Duodenal mucosa (tissue), 2 donors: ENCODE measurements at regions not wholly inside any gene's neighbourhood (a gene's known extent, or its start where the extent isn't known, plus 50 kb on each side); places are given as distances from the start of the nearest gene placed in this dataset.
"Not testable (repeated sequence)": the region's sequence is repeated elsewhere in the genome, so short reads cannot be mapped to it uniquely, and the experiment has no call there.

Experiments
- H3K27ac ChIP-seq: one replicate; pipeline ENCODE4 v1.7.0; 2013; ENCODE audit warnings: low read depth, low read length
- H3K27me3 ChIP-seq, 2 donors: one replicate each; pipeline ENCODE4 v1.7.0; 2013; ENCODE audit warnings: low read length in 2 of 2, control low read depth in 1 of 2; ENCODE audit not compliant: insufficient read depth in 2 of 2, control insufficient read depth in 1 of 2
- H3K36me3 ChIP-seq, 2 donors: one replicate each; pipeline ENCODE4 v1.7.0; 2013; ENCODE audit warnings: low read length in 2 of 2, control low read depth in 1 of 2; ENCODE audit not compliant: insufficient read depth in 2 of 2, control insufficient read depth in 1 of 2
- H3K4me1 ChIP-seq, 2 donors: one replicate each; pipeline ENCODE4 v1.7.0; 2013; ENCODE audit warnings: low read length in 2 of 2, control low read depth in 1 of 2; ENCODE audit not compliant: insufficient read depth in 2 of 2, control insufficient read depth in 1 of 2
- H3K4me3 ChIP-seq, 2 donors: one replicate each; pipeline ENCODE4 v1.7.0; 2013; ENCODE audit warnings: low read length in 2 of 2, low read depth in 1 of 2
- H3K9ac ChIP-seq, 2 donors: one replicate each; pipeline ENCODE4 v1.7.0; 2013; ENCODE audit warnings: low read length in 2 of 2, low read depth in 1 of 2
- H3K9me3 ChIP-seq, 2 donors: one replicate each; pipeline ENCODE4 v1.7.0; 2013; ENCODE audit warnings: low read length in 2 of 2, control low read depth in 1 of 2; ENCODE audit not compliant: control insufficient read depth in 1 of 2

DNA sequence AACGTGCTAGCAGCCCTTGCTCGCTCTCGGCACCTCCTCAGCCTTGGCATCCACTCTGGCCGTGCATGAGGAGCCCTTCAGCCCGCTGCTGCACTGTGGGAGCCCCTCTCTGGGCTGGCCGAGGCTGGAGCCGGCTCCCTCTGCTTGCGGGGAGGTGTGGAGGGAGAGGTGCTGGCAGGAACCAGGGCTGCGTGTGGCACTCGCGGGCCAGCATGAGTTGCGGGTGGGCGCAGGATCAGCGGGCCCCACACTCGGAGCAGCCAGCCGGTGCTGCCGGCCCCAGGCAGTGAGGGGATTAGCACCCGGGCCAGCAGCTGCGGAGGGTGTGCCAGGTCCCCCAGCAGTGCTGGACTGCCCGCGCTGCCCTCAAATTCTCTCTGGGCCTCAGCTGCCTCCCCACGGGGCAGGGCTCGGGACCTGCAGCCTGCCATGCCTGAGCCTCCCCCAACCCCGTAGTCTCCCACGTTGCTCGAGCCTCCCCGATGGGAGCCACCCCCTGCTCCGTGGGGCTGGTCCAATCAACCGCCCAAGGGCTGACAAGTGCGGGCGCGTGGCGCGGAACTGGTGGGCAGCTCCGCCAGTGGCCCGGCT, 1743.4 kb upstream of the CELF4 start:
- not testable (repeated sequence) for H3K27ac ChIP-seq, H3K27me3 ChIP-seq, H3K4me3 ChIP-seq, H3K4me1 ChIP-seq, H3K9me3 ChIP-seq, H3K36me3 ChIP-seq, H3K9ac ChIP-seq

- no peaks in the 10 kb centered on the region for H3K36me3 ChIP-seq
- no peaks in the 10 kb centered on the region for H3K27me3 ChIP-seq
- H3K4me3 ChIP-seq, result no peak overlapping the region
- H3K9ac ChIP-seq, result no peak overlapping the region
- H3K4me1 ChIP-seq, result no peaks in the 10 kb centered on the region
- H3K9me3 ChIP-seq, result peaks cover 3 to 4% of the 10 kb centered on the region in 2 donors
- no peak overlapping the region for H3K27ac ChIP-seq
Observed at GRCh38 chr18:39305766-39306165, 1740.2 kb upstream of the CELF4 start.

- Histone ChIP-seq H3K4me3 (no peak overlapping the region), H3K9ac (no peak overlapping the region), H3K27me3 (no peaks in the 10 kb centered on the region), H3K27ac (no peak overlapping the region), H3K36me3 (no peaks in the 10 kb centered on the region), H3K9me3 (no peaks in the 10 kb centered on the region), H3K4me1 (no peaks in the 10 kb centered on the region)
Observed at GRCh38 chr18:39302481-39302880, 1736.9 kb upstream of the CELF4 start.

- Histone ChIP-seq H3K9ac (no peak overlapping the region), H3K36me3 (no peaks in the 10 kb centered on the region), H3K4me1 (no peaks in the 10 kb centered on the region), H3K27me3 (no peaks in the 10 kb centered on the region), H3K27ac (no peak overlapping the region), H3K4me3 (no peak overlapping the region), H3K9me3 (no peaks in the 10 kb centered on the region)
Observed at GRCh38 chr18:39299152-39299551, 1733.6 kb upstream of the CELF4 start.

- H3K9me3 ChIP-seq, result no peaks in the 10 kb centered on the region
Observed at GRCh38 chr18:39297225-39297624, 1731.6 kb upstream of the CELF4 start.

GRCh38 chr18:39296293-39296888, 1730.8 kb upstream of the CELF4 start:
- Histone ChIP-seq H3K27me3 (no peaks in the 10 kb centered on the region), H3K4me3 (no peak overlapping the region), H3K27ac (no peak overlapping the region), H3K9me3 (no peaks in the 10 kb centered on the region), H3K36me3 (no peaks in the 10 kb centered on the region), H3K9ac (no peak overlapping the region), H3K4me1 (no peaks in the 10 kb centered on the region)

More at GRCh38 chr18:39297225-39297624, 1731.6 kb upstream of the CELF4 start:
- Histone ChIP-seq H3K9ac (no peak overlapping the region), H3K36me3 (no peaks in the 10 kb centered on the region), H3K27ac (no peak overlapping the region), H3K4me3 (no peak overlapping the region), H3K27me3 (no peaks in the 10 kb centered on the region), H3K4me1 (no peaks in the 10 kb centered on the region)

DNA sequence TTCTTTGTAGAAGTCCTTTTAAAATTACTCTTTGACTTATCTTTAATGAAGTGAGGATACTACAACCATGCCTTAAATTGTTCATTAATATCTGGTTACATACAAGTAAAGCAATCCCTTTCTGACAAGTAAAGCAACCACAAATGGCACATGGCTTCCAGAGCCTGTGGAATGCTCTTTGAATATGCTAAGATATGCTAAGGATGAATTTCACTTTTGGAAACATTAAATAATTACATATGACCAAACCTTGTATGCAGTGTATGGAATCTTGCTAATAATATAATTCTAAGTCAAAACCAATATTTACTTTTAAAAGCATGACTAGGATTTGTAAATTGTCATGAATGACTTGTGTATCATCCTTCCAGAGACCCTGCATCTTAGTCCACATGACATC, 1711.2 kb upstream of the CELF4 start:
- Histone ChIP-seq H3K36me3 (no peaks in the 10 kb centered on the region), H3K9ac (no peak overlapping the region), H3K4me1 (no peaks in the 10 kb centered on the region), H3K27ac (no peak overlapping the region), H3K27me3 (no peaks in the 10 kb centered on the region), H3K4me3 (no peak overlapping the region), H3K9me3 (no peaks in the 10 kb centered on the region)

- H3K4me3 ChIP-seq, result no peak overlapping the region
- H3K4me1 ChIP-seq, result no peaks in the 10 kb centered on the region
- H3K9me3 ChIP-seq, result no peaks in the 10 kb centered on the region
- no peaks in the 10 kb centered on the region for H3K36me3 ChIP-seq
- H3K9ac ChIP-seq, result no peak overlapping the region
- H3K27ac ChIP-seq, result no peak overlapping the region
- H3K27me3 ChIP-seq, result no peaks in the 10 kb centered on the region
Observed at GRCh38 chr18:39274535-39274934, 1708.9 kb upstream of the CELF4 start.

DNA sequence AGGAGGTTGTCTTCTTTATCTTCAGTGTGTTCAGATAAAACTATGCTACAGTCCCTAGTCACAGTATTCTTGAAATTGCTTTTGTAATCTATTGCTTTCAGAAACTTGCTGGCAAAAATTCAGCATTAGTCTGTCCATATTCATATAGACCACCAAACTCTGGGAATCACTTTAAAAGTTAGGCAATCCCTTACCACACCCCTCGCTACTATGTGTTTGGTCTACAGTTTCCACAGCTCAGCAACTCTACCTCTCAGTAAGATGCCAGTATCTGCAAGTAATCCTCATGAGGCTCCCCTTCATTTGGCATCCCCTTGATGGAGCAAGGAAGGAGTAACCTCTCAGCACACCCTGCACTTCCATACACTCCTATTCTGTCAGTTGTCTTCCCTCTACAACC, 1706.6 kb upstream of the CELF4 start:
- H3K9ac ChIP-seq, result no peak overlapping the region
- H3K4me3 ChIP-seq, result no peak overlapping the region
- H3K27me3 ChIP-seq, result no peaks in the 10 kb centered on the region
- no peaks in the 10 kb centered on the region for H3K9me3 ChIP-seq
- H3K27ac ChIP-seq, result no peak overlapping the region
- H3K4me1 ChIP-seq, result no peaks in the 10 kb centered on the region
- H3K36me3 ChIP-seq, result no peaks in the 10 kb centered on the region

DNA sequence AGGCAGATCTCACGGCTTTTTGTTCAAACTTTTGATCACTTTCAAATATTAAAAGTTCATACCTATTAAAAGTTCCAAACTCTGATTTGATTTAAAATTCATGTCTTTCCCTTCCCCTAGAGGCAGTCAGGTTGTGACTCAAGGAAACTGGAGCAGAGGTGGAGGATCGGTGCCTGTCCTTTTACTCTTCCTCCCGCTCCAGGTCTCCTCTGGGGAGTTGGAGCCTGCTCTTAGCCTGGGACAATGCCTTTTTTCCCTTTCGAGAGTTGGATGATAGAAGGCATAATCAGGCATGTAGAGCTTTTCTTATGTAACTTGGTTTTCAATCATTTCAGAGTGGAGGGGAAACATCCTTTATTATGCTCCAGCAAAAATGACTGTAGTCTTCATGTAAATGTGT, 1706.1 kb upstream of the CELF4 start:
- H3K27ac ChIP-seq, result no peak overlapping the region
- H3K4me3 ChIP-seq, result no peak overlapping the region
- no peak overlapping the region for H3K9ac ChIP-seq
- H3K9me3 ChIP-seq, result no peaks in the 10 kb centered on the region
- H3K4me1 ChIP-seq, result no peaks in the 10 kb centered on the region
- no peaks in the 10 kb centered on the region for H3K36me3 ChIP-seq
- no peaks in the 10 kb centered on the region for H3K27me3 ChIP-seq
